Fibroblast of skin of left biceps (primary cell): ENCODE measurements at regions not wholly inside any gene's neighbourhood (a gene's known extent, or its start where the extent isn't known, plus 50 kb on each side); places are given as distances from the start of the nearest gene placed in this dataset.

Experiments
- DNase-seq, 2 experiments: peaks; one replicate each; pipeline ENCODE4 v3.0.0-alpha.2; 2013; ENCODE audit warnings: low read depth in 2 of 2

DNA sequence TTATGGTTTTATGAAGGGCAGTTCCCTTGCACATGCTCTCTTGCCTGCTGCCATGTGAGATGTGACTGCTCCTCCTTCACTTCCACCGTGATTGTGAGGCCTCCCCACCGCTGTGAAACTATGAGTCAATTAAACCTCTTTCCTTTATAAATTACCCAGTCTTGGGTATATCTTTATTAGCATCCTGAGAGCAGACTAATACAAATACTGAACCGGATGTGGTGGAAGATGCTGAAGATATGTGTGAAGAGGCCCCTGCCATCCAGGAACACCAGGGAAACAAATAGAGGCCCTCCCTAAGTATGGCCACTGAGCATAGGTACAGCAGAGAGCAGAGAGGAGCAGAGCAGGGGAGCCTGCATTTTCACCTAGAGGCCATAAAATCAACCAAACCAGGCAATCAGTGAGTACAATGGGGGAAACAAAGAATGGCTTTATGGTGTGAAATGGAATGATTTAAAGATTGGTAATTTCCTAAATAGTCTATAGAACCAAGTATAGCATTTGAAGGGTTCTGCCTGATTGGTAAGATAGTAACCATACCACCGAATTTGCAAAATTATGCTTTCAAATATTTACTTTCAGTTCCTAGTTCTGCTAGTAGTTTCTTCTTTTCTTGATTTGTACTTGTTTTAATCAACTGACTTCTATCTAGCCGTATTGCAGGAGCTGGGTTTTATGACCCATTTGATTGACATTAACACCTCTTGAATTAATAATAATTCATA is 421.6 kb downstream of the IRX1 start:
- no peak for DNase-seq

DNA sequence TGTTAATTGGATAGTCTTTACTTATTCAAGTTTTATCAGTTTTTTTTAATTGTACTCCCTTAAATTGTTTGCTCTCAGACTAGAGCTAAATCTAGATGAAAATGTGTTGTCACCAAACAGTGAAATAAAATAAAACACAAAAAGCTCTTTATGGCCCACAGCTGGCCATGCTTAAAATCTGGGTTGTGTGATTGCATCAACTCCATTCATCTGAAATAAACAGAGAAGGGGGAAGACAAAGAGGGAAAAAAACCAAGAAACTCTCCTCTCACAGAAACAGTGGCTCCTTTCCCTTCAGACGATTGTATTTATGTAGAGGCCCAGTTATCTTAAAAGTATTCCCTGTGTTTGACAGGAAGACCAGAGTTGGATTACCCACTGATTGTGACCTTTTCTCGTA is 422.4 kb downstream of the IRX1 start:
- no peak for DNase-seq

DNA sequence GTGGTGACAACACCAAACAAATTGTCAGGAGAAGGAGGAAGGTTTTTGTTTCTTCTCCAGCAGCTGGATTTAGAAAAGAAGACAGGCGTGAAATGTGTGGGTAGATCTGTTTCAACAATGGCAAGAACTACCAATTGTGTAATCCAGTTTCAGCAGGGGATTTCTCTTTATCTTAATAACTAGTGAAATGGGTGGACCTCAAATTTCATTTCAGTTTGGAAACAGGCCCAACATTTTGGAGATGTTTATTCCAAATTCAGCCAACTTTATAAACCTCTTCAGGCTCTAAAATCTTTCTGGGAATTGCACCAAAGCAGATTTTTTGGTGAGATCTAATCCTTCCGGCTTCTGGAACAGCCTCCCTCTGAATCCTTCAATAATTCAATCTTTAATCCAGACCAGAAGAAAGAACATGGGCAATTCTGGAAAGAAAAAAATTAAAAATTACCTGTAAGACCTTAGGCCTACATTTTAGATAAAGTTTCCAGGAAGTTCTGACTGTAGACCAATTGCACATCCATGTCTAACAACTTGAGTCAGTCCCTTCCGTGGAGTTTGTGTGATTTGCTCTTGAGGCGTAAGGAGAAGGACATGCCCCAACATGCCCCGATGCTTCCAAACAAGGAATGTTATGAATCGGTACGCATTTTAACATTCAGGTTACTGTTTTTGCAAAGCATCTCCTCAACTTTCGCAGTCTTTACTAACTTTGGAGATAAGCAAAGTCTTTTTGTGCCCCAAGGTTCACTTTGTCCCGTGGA is 423.6 kb downstream of the IRX1 start:
- DNase-seq = peak in 1 of 2 experiments; percentile 5

DNA sequence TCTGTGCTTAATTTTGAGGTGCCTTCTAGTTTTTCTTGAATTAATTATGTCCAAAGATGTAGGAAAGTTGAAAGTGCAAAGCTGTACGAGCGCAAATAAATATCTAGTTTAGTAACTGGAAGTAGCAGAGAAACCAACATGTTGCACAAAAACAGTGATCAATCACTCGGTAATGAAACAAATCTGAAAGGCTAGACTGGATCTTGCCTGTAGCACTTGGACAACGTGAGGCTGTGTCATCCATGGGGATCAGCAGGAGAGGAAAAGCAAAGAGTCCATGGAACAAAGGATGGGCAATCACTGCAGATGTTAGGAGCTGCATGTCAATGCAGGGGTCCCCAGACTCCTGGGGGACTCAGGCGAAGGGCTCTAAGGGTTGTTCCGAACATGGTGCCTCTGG is 424.2 kb downstream of the IRX1 start:
- no peak for DNase-seq

DNA sequence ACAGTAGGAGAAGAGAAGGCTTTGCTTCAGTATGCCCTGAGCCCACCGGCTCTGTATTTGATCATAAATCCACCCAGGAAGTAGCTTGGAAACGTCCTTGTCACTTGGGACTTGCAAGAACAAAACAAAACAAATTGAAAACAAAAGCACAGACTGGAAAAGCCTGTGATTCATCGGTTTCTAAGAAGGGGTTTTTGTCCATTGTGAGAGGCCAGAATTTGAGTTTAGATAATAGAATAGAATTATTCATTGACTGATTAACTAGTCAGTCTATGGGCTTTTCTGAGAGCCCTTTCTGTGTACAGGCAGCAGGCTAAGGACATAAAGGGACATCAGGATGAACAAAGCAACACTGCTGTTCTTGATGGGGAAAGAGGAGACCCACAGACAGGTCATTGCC is 424.8 kb downstream of the IRX1 start:
- no peak for DNase-seq

DNA sequence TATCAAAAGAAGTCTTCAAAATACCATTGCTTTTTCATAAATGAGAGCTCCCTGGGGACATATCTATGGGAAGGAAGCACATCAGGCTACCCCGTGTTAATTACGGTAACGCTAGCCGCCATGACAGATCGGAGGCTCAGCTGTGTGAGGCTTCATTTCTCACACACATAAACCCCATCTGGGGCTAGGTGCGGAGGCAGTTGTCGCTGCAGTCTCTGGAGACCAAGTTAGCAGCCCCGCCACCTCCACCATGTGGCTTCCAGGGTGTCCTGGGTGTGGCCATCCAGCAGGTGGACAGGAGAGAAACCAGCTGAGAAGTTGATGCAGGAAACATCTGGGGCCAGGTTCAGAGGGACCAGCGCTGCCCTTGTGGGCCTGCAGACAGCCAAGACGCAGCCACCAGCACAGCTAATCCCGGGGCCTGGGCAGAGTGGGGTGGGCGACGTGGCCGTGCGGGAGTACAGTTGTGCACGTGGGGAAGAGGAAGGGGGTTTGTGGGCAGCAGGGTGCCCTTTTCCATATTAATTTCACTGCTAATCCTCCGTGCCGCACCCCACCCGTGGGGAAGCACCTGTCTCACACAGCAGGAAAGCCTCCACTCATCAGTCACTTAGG is 426.5 kb downstream of the IRX1 start:
- DNase-seq = no peak

DNA sequence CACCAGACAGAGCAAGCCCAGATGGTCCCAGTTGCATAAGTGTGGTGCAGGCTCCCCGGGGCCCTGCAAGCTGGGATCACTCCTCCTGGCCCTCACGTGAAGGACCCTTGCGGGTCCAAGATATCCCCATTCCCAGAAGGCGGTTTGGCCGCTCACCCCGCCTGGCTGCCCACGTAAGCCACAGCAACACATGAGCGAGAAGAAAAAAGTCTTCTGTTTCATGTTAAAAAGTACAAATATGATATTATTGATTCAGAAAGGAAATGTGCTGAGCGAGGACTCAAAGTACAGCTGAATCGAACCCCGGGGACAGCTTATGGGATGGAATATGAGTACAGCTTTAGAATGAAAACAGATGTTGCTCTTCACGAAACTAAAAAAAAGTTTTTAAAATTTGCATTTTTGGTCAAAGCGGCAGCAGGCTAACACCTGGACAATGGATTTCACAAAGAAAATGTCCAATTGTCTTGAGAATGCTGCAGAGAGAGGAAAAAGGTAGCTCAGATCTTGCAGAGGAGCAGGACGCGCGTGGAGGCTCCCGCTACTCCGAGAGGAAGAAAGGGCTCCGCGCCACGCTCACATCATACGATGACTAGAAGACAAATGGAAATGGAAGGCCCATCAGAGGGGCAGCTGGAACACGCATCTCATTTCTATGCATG is 427.6 kb downstream of the IRX1 start:
- no peak for DNase-seq

DNA sequence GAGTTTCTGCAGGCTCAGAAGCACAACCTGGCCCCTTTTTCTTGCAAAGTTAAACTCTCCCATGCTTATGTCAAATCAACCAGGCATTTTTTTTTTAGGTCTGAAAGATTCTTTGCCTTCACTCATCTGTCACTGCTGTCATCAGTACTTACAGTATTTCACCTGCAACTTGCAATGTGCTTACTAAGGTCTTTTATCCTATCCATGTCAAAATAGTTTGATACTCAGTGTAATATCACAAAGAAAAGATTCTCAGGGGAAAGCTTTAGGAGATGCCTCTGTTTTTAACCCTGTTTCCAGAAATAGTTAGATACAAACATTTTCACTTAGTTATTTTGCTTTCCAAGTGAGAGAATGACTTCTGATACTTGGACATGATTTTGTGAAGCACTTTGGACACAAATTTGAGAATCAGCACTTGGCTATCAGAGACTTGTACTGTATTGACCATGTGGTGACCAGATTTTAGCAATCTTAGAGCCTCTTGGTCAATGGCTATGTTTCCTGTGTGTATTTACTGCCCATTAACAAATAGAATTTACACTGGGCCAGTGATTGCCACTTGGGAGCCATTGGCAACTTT is 428.2 kb downstream of the IRX1 start:
- DNase-seq = no peak

DNA sequence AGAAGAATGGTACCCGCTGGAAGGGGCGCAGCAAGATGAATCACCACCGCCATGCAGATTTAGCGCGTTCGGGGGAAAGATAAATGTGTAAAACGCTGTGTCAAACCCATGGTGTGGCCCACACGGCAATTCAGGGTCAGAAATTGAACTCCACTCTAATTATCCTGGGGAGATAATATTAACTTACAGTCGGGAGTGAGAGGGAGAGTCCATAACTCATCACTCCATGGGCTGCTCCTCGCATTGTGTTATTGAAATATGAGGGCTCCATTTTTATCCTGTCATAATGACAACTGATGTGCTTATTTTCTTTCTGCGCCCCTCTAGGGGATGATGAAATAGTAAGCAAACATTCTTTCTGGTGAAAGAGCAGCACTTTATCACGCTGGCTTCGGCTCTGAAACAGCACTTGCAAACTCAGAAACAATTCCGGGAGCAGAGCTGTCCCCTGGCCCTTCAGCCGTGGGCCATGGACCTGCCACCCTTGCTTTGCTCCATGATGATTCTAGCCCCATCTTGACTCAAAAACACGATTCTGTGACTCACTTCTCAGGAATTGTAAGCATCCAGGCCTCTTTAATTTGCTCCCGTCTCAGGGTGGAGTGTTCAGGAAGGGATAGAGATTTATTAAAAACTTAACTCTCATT is 431.6 kb downstream of the IRX1 start:
- peak in 1 of 2 experiments; percentile 3 for DNase-seq

DNA sequence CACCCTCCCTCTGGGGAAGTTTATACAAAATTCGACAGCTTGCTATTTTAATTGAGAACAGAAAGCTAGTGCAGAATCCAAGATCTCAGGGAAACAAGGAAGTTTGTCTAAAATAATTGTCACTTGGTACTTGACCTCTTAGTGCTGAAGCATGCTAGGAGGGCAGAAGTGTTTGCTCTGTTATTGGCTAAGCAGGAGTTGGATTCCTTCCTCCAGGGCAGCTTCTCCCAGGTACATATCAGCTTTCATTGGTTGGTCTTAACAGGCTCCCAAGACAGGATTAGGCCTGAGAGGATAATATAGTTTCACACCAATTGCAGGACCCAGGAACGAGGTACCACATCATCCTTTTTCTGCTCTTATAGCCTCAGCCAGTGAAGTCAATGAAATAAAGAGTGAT is 432.8 kb downstream of the IRX1 start:
- DNase-seq = no peak

DNA sequence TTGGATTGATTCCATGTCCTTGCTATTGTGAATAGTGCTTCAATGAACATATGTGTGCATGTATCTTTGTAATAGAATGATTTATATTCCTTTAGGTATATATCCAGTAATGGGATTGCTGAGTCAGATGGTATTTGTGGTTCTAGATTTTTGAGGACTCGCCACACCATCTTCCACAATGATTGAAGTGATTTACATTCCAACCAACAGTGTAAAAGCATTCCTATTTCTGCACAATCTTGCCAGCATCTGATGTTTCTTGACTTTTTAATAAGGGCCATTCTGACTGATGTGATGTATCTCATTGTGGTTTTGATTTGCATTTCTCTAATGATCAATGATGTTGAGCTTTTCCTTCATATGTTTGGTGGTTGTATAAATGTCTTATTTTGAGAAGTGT is 437.9 kb downstream of the IRX1 start:
- peak in 1 of 2 experiments; percentile 3 for DNase-seq

DNA sequence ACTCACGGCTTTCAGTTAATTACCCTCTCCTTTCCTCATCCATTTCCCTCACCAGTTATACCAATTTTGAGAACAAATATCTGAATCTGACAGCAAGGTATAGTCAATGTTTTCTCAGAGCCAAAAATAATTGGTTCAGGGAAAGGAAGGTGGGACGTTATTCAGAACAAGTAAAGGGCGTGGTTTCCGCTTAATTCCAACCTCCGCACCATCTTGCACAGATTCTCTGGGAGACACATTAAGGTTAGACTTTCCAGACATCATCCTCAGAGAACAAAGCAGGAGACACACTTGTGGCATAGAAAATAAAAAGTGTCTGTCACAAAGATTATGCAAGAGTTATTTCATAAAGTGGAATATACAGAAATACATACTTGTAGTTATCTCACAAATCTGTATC is 441.2 kb downstream of the IRX1 start:
- no peak for DNase-seq

DNA sequence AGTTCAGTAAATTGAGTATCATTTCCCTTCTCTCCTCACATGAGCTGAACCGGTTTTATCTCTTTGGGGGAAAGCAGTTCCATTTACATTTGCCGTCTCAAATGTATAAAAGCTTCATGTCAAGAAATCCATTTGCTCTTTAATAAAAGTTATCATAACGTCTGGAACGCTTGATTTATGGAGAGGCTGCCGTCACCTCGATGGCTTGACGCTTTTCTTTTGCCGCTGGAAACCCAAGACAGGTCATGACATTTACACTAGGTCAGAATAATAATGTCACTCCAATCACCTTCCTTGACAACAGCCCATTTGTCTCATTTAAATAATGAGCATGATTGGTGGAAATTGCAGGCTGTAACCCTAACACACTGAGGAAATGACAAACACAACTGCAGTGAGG is 443.4 kb downstream of the IRX1 start:
- DNase-seq = no peak

DNA sequence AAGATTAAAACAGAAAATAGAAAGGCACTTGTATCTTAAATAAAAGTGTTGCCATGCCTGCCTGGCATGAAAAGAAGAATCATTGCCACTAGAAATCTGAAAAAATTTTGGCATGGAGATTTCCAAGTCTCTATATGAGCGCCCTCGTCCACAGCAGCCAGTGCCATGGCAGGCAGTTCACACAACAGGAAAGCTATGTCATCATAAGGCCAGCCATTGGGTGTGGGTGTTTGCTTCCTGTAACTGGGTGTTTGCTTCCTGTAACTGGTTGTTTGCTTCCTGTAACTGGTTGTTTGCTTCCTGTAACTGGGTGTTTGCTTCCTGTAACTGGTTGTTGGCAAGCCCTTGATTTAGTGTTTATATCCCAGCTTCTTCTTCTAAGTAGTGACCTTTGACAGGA is 446.7 kb downstream of the IRX1 start:
- no peak for DNase-seq

DNA sequence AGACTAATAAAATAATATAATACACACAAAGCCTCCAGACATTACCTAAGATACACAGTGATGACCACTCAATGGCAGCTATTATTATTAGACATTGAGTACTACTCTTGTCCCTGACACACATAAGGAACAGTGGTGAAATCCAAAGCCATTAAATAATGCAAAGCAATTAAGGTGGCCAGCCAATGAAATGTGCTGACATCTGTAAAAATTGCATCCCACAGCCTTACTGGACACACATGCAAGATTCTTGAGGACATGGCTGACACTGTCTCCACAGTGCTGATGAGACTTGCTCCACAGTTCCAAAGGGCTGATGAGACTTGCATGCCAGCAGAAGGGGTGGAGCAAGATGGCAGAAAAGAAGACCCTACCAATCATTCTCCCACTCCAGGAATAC is 447.5 kb downstream of the IRX1 start:
- no peak for DNase-seq

DNA sequence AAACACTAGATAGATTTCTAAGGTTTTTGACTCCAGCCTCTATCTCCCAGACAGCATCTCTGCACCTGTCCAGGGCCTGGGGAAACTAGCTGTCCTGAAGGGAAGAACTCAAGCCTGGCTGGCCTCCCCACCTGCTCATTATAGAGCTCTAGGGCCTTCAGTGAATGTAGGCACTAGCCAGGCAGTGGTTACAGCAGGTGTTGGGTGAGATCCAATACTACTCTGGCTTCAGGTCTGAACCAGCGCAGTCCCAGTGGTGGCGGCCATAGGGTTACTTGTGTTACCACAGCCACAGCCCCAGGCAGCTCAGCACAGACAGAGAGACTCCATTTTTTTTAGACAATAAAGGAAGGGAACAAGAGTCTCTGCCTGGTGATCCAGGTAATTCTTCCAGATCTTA is 449.2 kb downstream of the IRX1 start:
- DNase-seq = no peak

DNA sequence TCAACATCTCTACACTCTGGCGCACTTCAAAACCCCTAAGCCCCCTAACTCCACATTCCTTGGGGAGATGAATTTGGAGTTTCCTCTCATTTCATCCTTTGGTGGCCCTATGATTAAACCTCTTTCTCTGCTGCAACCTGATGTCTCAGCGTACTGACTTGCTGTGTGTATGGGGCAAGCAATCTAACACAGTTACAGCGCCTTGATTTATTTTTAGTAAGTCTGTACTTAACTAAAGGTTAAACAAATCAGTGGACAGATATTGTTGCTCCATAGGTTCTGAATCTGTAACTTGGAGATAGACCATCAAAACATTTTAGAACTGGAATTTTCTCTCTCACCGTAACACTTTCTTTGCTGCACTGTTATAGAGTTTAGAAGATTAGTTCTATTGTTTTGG is 452.8 kb downstream of the IRX1 start:
- no peak for DNase-seq

DNA sequence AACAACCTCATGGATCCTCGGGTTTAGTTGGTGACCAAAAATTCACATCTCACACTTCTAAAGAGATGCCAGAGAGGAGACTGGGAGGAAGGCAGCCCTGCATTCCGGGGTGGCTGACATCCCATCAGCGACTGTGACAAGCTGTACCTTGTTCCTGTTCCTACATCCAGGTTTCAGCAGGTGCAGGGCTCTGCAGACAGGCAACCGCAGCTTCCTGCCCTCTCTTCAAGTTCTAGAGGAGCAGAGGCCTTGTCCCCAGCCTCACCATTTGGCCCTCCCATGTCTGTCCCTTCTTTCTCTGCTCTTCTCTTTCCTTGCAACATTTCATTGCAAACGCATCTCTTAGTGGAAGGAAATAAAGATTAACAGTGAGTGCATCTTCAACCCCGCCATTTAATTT is 454.6 kb downstream of the IRX1 start:
- no peak for DNase-seq

DNA sequence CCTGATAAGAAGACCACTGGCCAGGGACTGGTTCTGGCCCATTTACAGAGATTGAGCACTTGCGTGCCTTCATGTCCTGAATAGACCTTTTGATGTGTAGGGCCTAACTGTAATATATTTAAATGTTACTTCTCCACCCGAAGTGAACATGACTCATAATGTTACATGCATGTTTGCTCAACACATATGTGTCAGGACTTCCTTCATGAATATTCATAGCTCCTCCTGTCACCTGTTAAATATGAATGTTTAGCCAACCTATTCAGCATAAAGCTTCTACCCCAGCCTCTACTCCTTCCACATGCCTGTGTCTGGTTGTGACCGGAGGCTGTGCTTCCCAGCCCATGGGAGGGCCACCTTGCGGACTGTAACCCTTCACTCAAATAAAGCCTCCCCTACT is 457.5 kb downstream of the IRX1 start:
- no peak for DNase-seq

DNA sequence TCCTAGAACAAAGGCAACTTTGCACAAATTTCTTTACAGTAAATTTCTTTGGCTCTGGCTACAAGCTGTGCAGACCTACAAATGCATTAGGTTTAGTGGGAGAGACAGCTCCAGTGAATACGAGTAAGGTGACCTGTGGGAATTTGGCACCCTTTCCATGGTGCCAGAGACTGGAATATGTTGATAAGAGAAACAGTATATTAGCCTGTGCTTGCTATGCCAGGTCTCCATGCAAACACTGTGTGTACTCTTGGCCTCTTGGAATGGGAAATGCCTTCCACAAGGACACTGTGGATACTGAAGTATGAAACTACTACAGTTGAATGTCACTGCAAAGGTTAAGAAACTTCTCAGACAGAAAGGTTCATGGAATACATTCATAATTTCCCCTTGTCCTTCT is 458.5 kb downstream of the IRX1 start:
- DNase-seq = no peak

DNA sequence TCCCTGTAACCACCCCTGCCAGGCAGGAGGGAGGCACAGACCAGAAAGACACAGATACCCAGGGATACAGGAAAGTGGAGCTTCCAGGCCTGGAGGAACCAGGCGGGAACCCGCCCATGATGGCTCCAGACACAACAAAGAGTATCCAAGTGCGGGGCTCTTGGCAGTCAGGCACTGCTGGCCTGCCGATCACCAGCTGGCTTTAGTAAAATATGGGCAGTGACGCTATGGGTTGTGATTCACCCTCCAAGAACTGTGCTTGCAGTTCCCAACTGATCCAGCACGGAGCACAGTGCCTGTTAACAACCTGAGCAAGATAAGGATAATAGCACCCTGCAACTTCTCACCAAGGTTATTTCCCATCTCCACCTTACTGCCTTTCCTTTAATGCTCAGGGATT is 463.3 kb downstream of the IRX1 start:
- DNase-seq = no peak
